A673 (cell line): ENCODE measurements at regions not wholly inside any gene's neighbourhood (a gene's known extent, or its start where the extent isn't known, plus 50 kb on each side); places are given as distances from the start of the nearest gene placed in this dataset.

Source experiments
- EZH2 ChIP-seq: fragments of 200-600 bp; sonication (generic); IDR thresholded peaks from 2 replicates; pipeline ENCODE4 v1.6.1; 2017; ENCODE audit warnings: borderline replicate concordance, low read depth, mild to moderate bottlenecking, mixed read lengths, antibody characterized with exemption, low read length; ENCODE audit not compliant: poor library complexity, severe bottlenecking
- TF ChIP-seq, protein P1 (sequence below): fragments of 300-800, 200-600 bp; sonication (generic); conservative IDR thresholded peaks from 2 replicates; pipeline ENCODE4 v1.5.1; 2017; ENCODE audit warnings: low read depth, mild to moderate bottlenecking, antibody characterized with exemption, low read length, moderate library complexity, mixed read lengths

DNA sequence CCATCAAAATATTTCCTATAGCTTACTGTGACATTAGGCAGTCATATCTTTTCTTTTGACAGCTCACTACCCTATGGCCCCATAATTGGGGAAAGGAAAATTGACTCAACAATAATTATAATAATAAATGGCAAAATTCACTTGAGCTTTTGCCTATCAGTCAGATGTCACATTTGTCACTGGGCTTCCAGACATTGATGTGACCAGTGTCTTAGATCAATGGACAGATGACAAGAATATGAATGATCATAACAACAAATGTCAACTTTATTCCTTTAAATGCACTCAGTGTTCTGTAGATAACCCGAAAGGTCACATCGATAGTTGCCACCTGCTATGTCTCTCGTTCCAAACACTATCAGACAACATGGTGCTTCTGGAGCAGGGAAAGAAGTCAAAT is 266.7 kb downstream of the GPATCH2 start:
- TF ChIP-seq, protein P1, sequence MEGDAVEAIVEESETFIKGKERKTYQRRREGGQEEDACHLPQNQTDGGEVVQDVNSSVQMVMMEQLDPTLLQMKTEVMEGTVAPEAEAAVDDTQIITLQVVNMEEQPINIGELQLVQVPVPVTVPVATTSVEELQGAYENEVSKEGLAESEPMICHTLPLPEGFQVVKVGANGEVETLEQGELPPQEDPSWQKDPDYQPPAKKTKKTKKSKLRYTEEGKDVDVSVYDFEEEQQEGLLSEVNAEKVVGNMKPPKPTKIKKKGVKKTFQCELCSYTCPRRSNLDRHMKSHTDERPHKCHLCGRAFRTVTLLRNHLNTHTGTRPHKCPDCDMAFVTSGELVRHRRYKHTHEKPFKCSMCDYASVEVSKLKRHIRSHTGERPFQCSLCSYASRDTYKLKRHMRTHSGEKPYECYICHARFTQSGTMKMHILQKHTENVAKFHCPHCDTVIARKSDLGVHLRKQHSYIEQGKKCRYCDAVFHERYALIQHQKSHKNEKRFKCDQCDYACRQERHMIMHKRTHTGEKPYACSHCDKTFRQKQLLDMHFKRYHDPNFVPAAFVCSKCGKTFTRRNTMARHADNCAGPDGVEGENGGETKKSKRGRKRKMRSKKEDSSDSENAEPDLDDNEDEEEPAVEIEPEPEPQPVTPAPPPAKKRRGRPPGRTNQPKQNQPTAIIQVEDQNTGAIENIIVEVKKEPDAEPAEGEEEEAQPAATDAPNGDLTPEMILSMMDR, result no peak
- no peak for TF ChIP-seq EZH2
